GM21825 (cell line): ENCODE measurements at regions not wholly inside any gene's neighbourhood (a gene's known extent, or its start where the extent isn't known, plus 50 kb on each side); places are given as distances from the start of the nearest gene placed in this dataset.

Experiments used
- ATAC-seq: cut with Tn5 transposase; IDR thresholded peaks from one replicate; pipeline ENCODE4 v1.9.1; 2021; ENCODE audit warnings: mild to moderate bottlenecking, moderate library complexity; ENCODE audit not compliant: unreplicated experiment

GRCh38 chr12:108029051-108029835, 99.8 kb upstream of the WSCD2 start:
- no peak for ATAC-seq

GRCh38 chr12:108033090-108033489, 96.0 kb upstream of the WSCD2 start:
- no peak for ATAC-seq

- no peak for ATAC-seq
Measured at GRCh38 chr12:108035372-108035771, 93.7 kb upstream of the WSCD2 start.

GRCh38 chr12:108037960-108038359, 91.1 kb upstream of the WSCD2 start:
- ATAC-seq = no peak

- ATAC-seq = no peak
Measured at GRCh38 chr12:108039794-108040193, 89.3 kb upstream of the WSCD2 start.

- ATAC-seq = no peak
Measured at GRCh38 chr12:108040947-108041346, 88.1 kb upstream of the WSCD2 start.

GRCh38 chr12:108043286-108043685, 85.8 kb upstream of the WSCD2 start:
- ATAC-seq = no peak

GRCh38 chr12:108043750-108044533, 85.1 kb upstream of the WSCD2 start:
- ATAC-seq = no peak

- ATAC-seq = no peak
Measured at GRCh38 chr12:108046135-108046534, 83.0 kb upstream of the WSCD2 start.

- ATAC-seq = no peak
Measured at GRCh38 chr12:108046650-108047049, 82.4 kb upstream of the WSCD2 start.

- ATAC-seq = no peak
Measured at GRCh38 chr12:108047071-108047550, 82.0 kb upstream of the WSCD2 start.

- ATAC-seq = no peak
Measured at GRCh38 chr12:108048686-108049085, 80.4 kb upstream of the WSCD2 start.

GRCh38 chr12:108050696-108051095, 78.4 kb upstream of the WSCD2 start:
- no peak for ATAC-seq

GRCh38 chr12:108052260-108052659, 76.8 kb upstream of the WSCD2 start:
- ATAC-seq = no peak

- no peak for ATAC-seq
Measured at GRCh38 chr12:108053512-108053911, 75.6 kb upstream of the WSCD2 start.

GRCh38 chr12:108054496-108054895, 74.6 kb upstream of the WSCD2 start:
- ATAC-seq = no peak

GRCh38 chr12:108055141-108055540, 73.9 kb upstream of the WSCD2 start:
- ATAC-seq = no peak

GRCh38 chr12:108060067-108060466, 69.0 kb upstream of the WSCD2 start:
- no peak for ATAC-seq

- ATAC-seq = no peak
Measured at GRCh38 chr12:108060903-108061302, 68.2 kb upstream of the WSCD2 start.

- ATAC-seq = no peak
Measured at GRCh38 chr12:108063192-108063591, 65.9 kb upstream of the WSCD2 start.

- ATAC-seq = no peak
Measured at GRCh38 chr12:108065069-108065468, 64.0 kb upstream of the WSCD2 start.
